ENCODE measurements at regions not wholly inside any gene's neighbourhood (a gene's known extent, or its start where the extent isn't known, plus 50 kb on each side); places are given as distances from the start of the nearest gene placed in this dataset.

DNA sequence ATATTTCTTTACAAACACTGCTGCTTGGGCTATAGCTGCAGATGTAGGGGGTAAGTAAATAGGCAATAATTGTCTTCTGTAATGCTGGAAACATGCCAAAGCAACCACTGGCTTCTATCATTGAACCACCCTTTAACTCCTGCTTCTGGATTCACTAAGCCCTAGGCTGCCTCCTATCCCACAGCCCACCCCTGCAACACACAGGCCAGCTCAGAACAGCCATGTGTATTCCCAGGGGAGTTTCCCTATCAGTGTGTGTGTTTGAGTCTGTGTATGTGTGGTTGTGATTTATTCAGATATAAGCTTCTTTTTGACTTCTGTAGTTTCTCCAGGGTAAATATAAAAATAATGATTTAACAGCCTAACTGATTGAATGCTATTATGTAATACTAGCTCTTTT lies 291.3 kb downstream of the PCDH10 start:
- H2AK5ac ChIP-seq (ENCODE audit: low read length, severe bottlenecking): no peak overlapping the region
- no peak overlapping the region for H2AFZ ChIP-seq (ENCODE audit: low read depth, low read length)
- no peak overlapping the region for H3K27ac ChIP-seq (ENCODE audit: low read length, poor library complexity, severe bottlenecking)
- no peaks in the 10 kb centered on the region for H3K9me3 ChIP-seq (ENCODE audit: control insufficient read depth, low read length)
- no peaks in the 10 kb centered on the region for H3K36me3 ChIP-seq (ENCODE audit: control insufficient read depth in 1 of 2, insufficient read depth in 2 of 2, low read depth in 1 of 2, low read length in 2 of 2)
- H4K8ac ChIP-seq (ENCODE audit: low read length): no peak overlapping the region
- H3K79me1 ChIP-seq (replicated peaks; ENCODE audit: low read length, poor library complexity, severe bottlenecking): no peaks in the 10 kb centered on the region
- no peaks in the 10 kb centered on the region for H3K4me1 ChIP-seq (ENCODE audit: control insufficient read depth, insufficient read depth, low read depth, low read length)
- H3K27me3 ChIP-seq (ENCODE audit: control insufficient read depth in 1 of 2, insufficient read depth in 1 of 2, low read length in 2 of 2): no peaks in the 10 kb centered on the region
- no peak overlapping the region for H3K4me2 ChIP-seq (ENCODE audit: low read length, poor library complexity, severe bottlenecking)
- H2BK120ac ChIP-seq (ENCODE audit: low read depth, low read length): no peak overlapping the region
- no peak overlapping the region for H3K4me3 ChIP-seq (ENCODE audit: insufficient read depth in 1 of 2, low read depth in 1 of 2, low read length in 2 of 2)
- no peak for DNase-seq
- H2BK12ac ChIP-seq (ENCODE audit: low read length in 2 of 2): no peak overlapping the region
- H3K9ac ChIP-seq (ENCODE audit: low read length): no peak overlapping the region
- no peak overlapping the region for H2BK5ac ChIP-seq (ENCODE audit: low read depth, low read length, poor library complexity, severe bottlenecking)
- H4K91ac ChIP-seq (ENCODE audit: low read length): no peak overlapping the region
- H3K23ac ChIP-seq (ENCODE audit: low read length in 2 of 2): no peak overlapping the region
- H2BK15ac ChIP-seq (ENCODE audit: low read depth, poor library complexity, severe bottlenecking): no peak overlapping the region
- no peak overlapping the region for H3K18ac ChIP-seq (ENCODE audit: low read depth in 1 of 2, low read length in 2 of 2)
- no peak overlapping the region for H3K4ac ChIP-seq (ENCODE audit: low read depth in 1 of 2, low read length in 2 of 2)
- H3K14ac ChIP-seq (ENCODE audit: low read length in 2 of 2): no peak overlapping the region

DNA sequence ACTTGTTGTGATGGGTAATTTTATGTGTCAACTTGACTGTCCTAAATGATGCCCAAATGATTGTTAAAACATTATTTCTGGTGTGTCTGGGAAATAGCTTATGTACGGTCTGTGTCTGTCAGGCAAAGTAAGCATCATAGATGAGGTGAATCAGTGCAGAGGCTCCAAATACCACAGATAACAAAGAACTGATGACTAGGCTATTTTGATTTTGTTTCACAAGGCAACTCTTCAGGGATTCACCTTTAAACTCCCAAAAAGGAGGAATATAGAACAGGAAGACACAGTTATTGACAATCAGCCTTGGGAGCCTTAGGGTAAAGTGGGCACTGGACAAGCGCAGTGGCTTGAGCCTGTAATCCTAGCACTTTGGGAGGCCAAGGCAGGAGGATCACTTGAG lies 290.7 kb downstream of the PCDH10 start:
- Histone ChIP-seq H3K4me3 (ENCODE audit: insufficient read depth in 1 of 2, low read depth in 1 of 2, low read length in 2 of 2) (no peak overlapping the region), H3K9ac (ENCODE audit: low read length) (no peak overlapping the region), H2AK5ac (ENCODE audit: low read length, severe bottlenecking) (no peak overlapping the region), H3K79me1 (replicated peaks; ENCODE audit: low read length, poor library complexity, severe bottlenecking) (no peaks in the 10 kb centered on the region), H2BK120ac (ENCODE audit: low read depth, low read length) (no peak overlapping the region), H2BK5ac (ENCODE audit: low read depth, low read length, poor library complexity, severe bottlenecking) (no peak overlapping the region), H2BK12ac (ENCODE audit: low read length in 2 of 2) (no peak overlapping the region), H2AFZ (ENCODE audit: low read depth, low read length) (no peak overlapping the region), H3K9me3 (ENCODE audit: control insufficient read depth, low read length) (no peaks in the 10 kb centered on the region), H3K23ac (ENCODE audit: low read length in 2 of 2) (no peak overlapping the region), H3K14ac (ENCODE audit: low read length in 2 of 2) (no peak overlapping the region), H3K27ac (ENCODE audit: low read length, poor library complexity, severe bottlenecking) (no peak overlapping the region), H3K27me3 (ENCODE audit: control insufficient read depth in 1 of 2, insufficient read depth in 1 of 2, low read length in 2 of 2) (no peaks in the 10 kb centered on the region), H3K4ac (ENCODE audit: low read depth in 1 of 2, low read length in 2 of 2) (no peak overlapping the region), H3K18ac (ENCODE audit: low read depth in 1 of 2, low read length in 2 of 2) (no peak overlapping the region), H3K4me2 (ENCODE audit: low read length, poor library complexity, severe bottlenecking) (no peak overlapping the region), H2BK15ac (ENCODE audit: low read depth, poor library complexity, severe bottlenecking) (no peak overlapping the region), H4K8ac (ENCODE audit: low read length) (no peak overlapping the region), H3K36me3 (ENCODE audit: control insufficient read depth in 1 of 2, insufficient read depth in 2 of 2, low read depth in 1 of 2, low read length in 2 of 2) (no peaks in the 10 kb centered on the region), H4K91ac (ENCODE audit: low read length) (no peak overlapping the region), H3K4me1 (ENCODE audit: control insufficient read depth, insufficient read depth, low read depth, low read length) (no peaks in the 10 kb centered on the region)
- no peak for DNase-seq
- 88% methylated on average over 2 of the region's 2 CpGs for whole genome bisulfite sequencing

GRCh38 chr4:133424605-133425004 lies 275.5 kb downstream of the PCDH10 start:
- Histone ChIP-seq H4K91ac (ENCODE audit: low read length) (no peak overlapping the region), H3K14ac (ENCODE audit: low read length in 2 of 2) (no peak overlapping the region), H3K9me3 (ENCODE audit: control insufficient read depth, low read length) (no peaks in the 10 kb centered on the region), H3K4me1 (ENCODE audit: control insufficient read depth, insufficient read depth, low read depth, low read length) (no peaks in the 10 kb centered on the region), H3K27me3 (ENCODE audit: control insufficient read depth in 1 of 2, insufficient read depth in 1 of 2, low read length in 2 of 2) (no peaks in the 10 kb centered on the region), H4K8ac (ENCODE audit: low read length) (no peak overlapping the region), H2BK15ac (ENCODE audit: low read depth, poor library complexity, severe bottlenecking) (no peak overlapping the region), H3K9ac (ENCODE audit: low read length) (no peak overlapping the region), H3K23ac (ENCODE audit: low read length in 2 of 2) (no peak overlapping the region), H3K36me3 (ENCODE audit: control insufficient read depth in 1 of 2, insufficient read depth in 2 of 2, low read depth in 1 of 2, low read length in 2 of 2) (no peaks in the 10 kb centered on the region), H2BK120ac (ENCODE audit: low read depth, low read length) (no peak overlapping the region), H2BK5ac (ENCODE audit: low read depth, low read length, poor library complexity, severe bottlenecking) (no peak overlapping the region), H3K4me3 (ENCODE audit: insufficient read depth in 1 of 2, low read depth in 1 of 2, low read length in 2 of 2) (no peak overlapping the region), H2AK5ac (ENCODE audit: low read length, severe bottlenecking) (no peak overlapping the region), H3K27ac (ENCODE audit: low read length, poor library complexity, severe bottlenecking) (no peak overlapping the region), H2AFZ (ENCODE audit: low read depth, low read length) (no peak overlapping the region), H3K79me1 (replicated peaks; ENCODE audit: low read length, poor library complexity, severe bottlenecking) (no peaks in the 10 kb centered on the region), H3K18ac (ENCODE audit: low read depth in 1 of 2, low read length in 2 of 2) (no peak overlapping the region), H2BK12ac (ENCODE audit: low read length in 2 of 2) (no peak overlapping the region), H3K4ac (ENCODE audit: low read depth in 1 of 2, low read length in 2 of 2) (no peak overlapping the region), H3K4me2 (ENCODE audit: low read length, poor library complexity, severe bottlenecking) (no peak overlapping the region)
- DNase-seq: no peak
- WGBS: 74% methylated on average over 4 of the region's 4 CpGs

DNA sequence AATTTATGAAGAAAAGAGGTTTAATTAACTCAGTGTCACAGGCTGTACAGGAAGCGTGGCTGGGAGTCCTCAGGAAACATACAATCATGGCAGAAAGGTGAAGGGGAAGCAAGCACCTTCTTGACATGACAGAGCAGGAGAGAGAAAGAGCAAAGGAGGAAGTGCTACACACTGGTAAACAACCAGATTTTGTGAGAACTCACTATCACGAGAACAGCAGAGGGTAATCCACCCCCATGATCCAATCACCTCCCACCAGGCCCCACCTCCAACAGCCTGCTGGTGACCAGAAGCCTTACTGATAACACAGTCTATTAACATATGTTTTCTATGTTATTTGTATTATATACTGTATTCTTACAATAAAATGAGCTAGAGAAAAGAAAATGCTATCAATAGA lies 254.8 kb downstream of the PCDH10 start:
- 40% methylated on average over 2 of the region's 2 CpGs for WGBS
- Histone ChIP-seq H3K27me3 (ENCODE audit: control insufficient read depth in 1 of 2, insufficient read depth in 1 of 2, low read length in 2 of 2) (no peaks in the 10 kb centered on the region), H3K14ac (ENCODE audit: low read length in 2 of 2) (no peak overlapping the region), H3K4me2 (ENCODE audit: low read length, poor library complexity, severe bottlenecking) (no peak overlapping the region), H3K36me3 (ENCODE audit: control insufficient read depth in 1 of 2, insufficient read depth in 2 of 2, low read depth in 1 of 2, low read length in 2 of 2) (no peaks in the 10 kb centered on the region), H2AFZ (ENCODE audit: low read depth, low read length) (no peak overlapping the region), H2BK12ac (ENCODE audit: low read length in 2 of 2) (no peak overlapping the region), H3K9me3 (ENCODE audit: control insufficient read depth, low read length) (no peaks in the 10 kb centered on the region), H2BK5ac (ENCODE audit: low read depth, low read length, poor library complexity, severe bottlenecking) (no peak overlapping the region), H3K23ac (ENCODE audit: low read length in 2 of 2) (no peak overlapping the region), H2AK5ac (ENCODE audit: low read length, severe bottlenecking) (no peak overlapping the region), H3K79me1 (replicated peaks; ENCODE audit: low read length, poor library complexity, severe bottlenecking) (no peaks in the 10 kb centered on the region), H3K4ac (ENCODE audit: low read depth in 1 of 2, low read length in 2 of 2) (no peak overlapping the region), H2BK120ac (ENCODE audit: low read depth, low read length) (no peak overlapping the region), H3K4me1 (ENCODE audit: control insufficient read depth, insufficient read depth, low read depth, low read length) (no peaks in the 10 kb centered on the region), H4K91ac (ENCODE audit: low read length) (no peak overlapping the region), H4K8ac (ENCODE audit: low read length) (no peak overlapping the region), H3K18ac (ENCODE audit: low read depth in 1 of 2, low read length in 2 of 2) (no peak overlapping the region), H3K27ac (ENCODE audit: low read length, poor library complexity, severe bottlenecking) (no peak overlapping the region), H2BK15ac (ENCODE audit: low read depth, poor library complexity, severe bottlenecking) (no peak overlapping the region), H3K9ac (ENCODE audit: low read length) (no peak overlapping the region), H3K4me3 (ENCODE audit: insufficient read depth in 1 of 2, low read depth in 1 of 2, low read length in 2 of 2) (no peak overlapping the region)
- DNase-seq: no peak
